Dedifferentiated amniotic fluid mesenchymal stem cell (primary cell): ENCODE measurements at regions not wholly inside any gene's neighbourhood (a gene's known extent, or its start where the extent isn't known, plus 50 kb on each side); places are given as distances from the start of the nearest gene placed in this dataset.

Experiments used
- DNase-seq: peaks from one replicate; pipeline ENCODE4 v3.0.0-alpha.2; 2016; ENCODE audit errors: extremely low spot score

GRCh38 chr4:20451986-20452385 lies 200.3 kb downstream of the SLIT2 start:
- DNase-seq, result no peak

- no peak for DNase-seq
Observed at GRCh38 chr4:20454515-20454914, 202.8 kb downstream of the SLIT2 start.

GRCh38 chr4:20456407-20456806 lies 204.7 kb downstream of the SLIT2 start:
- no peak for DNase-seq

GRCh38 chr4:20462426-20463175 lies 210.9 kb downstream of the SLIT2 start:
- no peak for DNase-seq

- DNase-seq, result no peak
Observed at GRCh38 chr4:20463176-20463430, 211.4 kb downstream of the SLIT2 start.

GRCh38 chr4:20464381-20464780 lies 212.7 kb downstream of the SLIT2 start:
- DNase-seq, result no peak

- DNase-seq, result no peak
Observed at GRCh38 chr4:20474119-20474518, 222.4 kb downstream of the SLIT2 start.

GRCh38 chr4:20478412-20478811 lies 221.8 kb upstream of the PACRGL start:
- DNase-seq, result no peak

- no peak for DNase-seq
Observed at GRCh38 chr4:20480165-20480947, 219.9 kb upstream of the PACRGL start.

GRCh38 chr4:20483416-20483815 lies 216.8 kb upstream of the PACRGL start:
- DNase-seq, result peak; percentile 17

GRCh38 chr4:20486433-20486832 lies 213.8 kb upstream of the PACRGL start:
- no peak for DNase-seq

- no peak for DNase-seq
Observed at GRCh38 chr4:20487446-20487845, 212.8 kb upstream of the PACRGL start.

- DNase-seq, result no peak
Observed at GRCh38 chr4:20487852-20488251, 212.4 kb upstream of the PACRGL start.

- no peak for DNase-seq
Observed at GRCh38 chr4:20490734-20491133, 209.5 kb upstream of the PACRGL start.

GRCh38 chr4:20493761-20494353 lies 206.4 kb upstream of the PACRGL start:
- DNase-seq, result peak; percentile 61

GRCh38 chr4:20496068-20496467 lies 204.2 kb upstream of the PACRGL start:
- no peak for DNase-seq

- no peak for DNase-seq
Observed at GRCh38 chr4:20504146-20504545, 196.1 kb upstream of the PACRGL start.

GRCh38 chr4:20505927-20506326 lies 194.3 kb upstream of the PACRGL start:
- DNase-seq, result no peak

GRCh38 chr4:20506827-20507226 lies 193.4 kb upstream of the PACRGL start:
- peak; percentile 97 for DNase-seq

GRCh38 chr4:20509315-20509714 lies 190.9 kb upstream of the PACRGL start:
- DNase-seq, result no peak

- no peak for DNase-seq
Observed at GRCh38 chr4:20512033-20512792, 188.0 kb upstream of the PACRGL start.

GRCh38 chr4:20512985-20513384 lies 187.3 kb upstream of the PACRGL start:
- no peak for DNase-seq
